ENCODE measurements at regions not wholly inside any gene's neighbourhood (a gene's known extent, or its start where the extent isn't known, plus 50 kb on each side); places are given as distances from the start of the nearest gene placed in this dataset.

DNA sequence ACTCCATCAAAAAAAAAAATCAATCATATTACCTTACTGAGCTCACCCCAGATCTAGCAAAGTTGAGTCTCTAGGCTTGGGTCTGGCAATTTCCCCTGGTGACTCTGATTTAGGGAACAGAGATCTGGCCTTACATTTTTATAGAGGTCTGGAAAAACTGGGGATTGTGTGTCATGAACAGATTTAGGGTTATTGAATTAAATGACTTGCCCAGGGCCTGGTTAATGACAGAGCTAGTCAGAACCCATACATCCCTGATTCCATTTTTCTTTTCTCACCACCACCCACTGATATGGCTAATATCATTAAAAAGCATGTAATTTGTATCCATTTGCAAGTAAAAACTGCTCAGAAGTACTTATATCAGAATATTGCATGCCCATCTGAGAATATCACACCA is 163.4 kb upstream of the OGFRL1 start:
- Histone ChIP-seq H3K4me3 (IDR thresholded peaks at IDR 0.05; ENCODE audit: insufficient read depth, low read depth, low read length) (no peak overlapping the region), H3K4me2 (no peak overlapping the region), H2AFZ (ENCODE audit: low read depth) (no peak overlapping the region), H3K4me1 (ENCODE audit: low read depth, poor library complexity, severe bottlenecking) (no peaks in the 10 kb centered on the region), H3K36me3 (ENCODE audit: insufficient read depth) (no peaks in the 10 kb centered on the region), H3K9ac (no peak overlapping the region), H4K20me1 (ENCODE audit: insufficient read depth) (no peaks in the 10 kb centered on the region), H3K27me3 (ENCODE audit: insufficient read depth, low read depth) (no peaks in the 10 kb centered on the region), H3K27ac (no peak overlapping the region), H3K79me2 (ENCODE audit: insufficient read depth, low read depth) (no peaks in the 10 kb centered on the region)
- TF ChIP-seq, protein P1, sequence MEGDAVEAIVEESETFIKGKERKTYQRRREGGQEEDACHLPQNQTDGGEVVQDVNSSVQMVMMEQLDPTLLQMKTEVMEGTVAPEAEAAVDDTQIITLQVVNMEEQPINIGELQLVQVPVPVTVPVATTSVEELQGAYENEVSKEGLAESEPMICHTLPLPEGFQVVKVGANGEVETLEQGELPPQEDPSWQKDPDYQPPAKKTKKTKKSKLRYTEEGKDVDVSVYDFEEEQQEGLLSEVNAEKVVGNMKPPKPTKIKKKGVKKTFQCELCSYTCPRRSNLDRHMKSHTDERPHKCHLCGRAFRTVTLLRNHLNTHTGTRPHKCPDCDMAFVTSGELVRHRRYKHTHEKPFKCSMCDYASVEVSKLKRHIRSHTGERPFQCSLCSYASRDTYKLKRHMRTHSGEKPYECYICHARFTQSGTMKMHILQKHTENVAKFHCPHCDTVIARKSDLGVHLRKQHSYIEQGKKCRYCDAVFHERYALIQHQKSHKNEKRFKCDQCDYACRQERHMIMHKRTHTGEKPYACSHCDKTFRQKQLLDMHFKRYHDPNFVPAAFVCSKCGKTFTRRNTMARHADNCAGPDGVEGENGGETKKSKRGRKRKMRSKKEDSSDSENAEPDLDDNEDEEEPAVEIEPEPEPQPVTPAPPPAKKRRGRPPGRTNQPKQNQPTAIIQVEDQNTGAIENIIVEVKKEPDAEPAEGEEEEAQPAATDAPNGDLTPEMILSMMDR (conservative IDR thresholded peaks at IDR 0.05; ENCODE audit: low read depth, low read length): no peak

DNA sequence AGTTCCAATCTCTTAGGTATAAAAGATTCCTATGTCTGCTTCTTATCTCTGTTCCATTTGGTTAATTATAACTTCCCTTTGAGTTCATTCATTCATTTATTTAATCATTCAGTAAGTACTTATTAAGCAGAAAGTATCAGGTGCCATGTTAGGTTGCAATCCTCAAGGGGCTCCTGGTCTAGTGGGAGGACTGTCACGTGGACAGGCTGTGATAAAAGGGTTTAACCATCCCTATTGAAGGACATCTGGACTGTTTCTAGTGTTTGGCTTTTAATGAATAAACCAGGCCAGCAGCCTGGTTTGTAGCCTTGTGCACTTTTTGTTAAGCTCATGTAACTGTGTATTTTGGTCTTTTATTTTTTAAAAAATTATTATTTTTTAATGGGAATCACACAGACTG is 162.1 kb upstream of the OGFRL1 start:
- Histone ChIP-seq H3K79me2 (ENCODE audit: insufficient read depth, low read depth) (no peaks in the 10 kb centered on the region), H2AFZ (ENCODE audit: low read depth) (no peak overlapping the region), H4K20me1 (ENCODE audit: insufficient read depth) (no peaks in the 10 kb centered on the region), H3K4me3 (IDR thresholded peaks at IDR 0.05; ENCODE audit: insufficient read depth, low read depth, low read length) (no peak overlapping the region), H3K4me1 (ENCODE audit: low read depth, poor library complexity, severe bottlenecking) (no peaks in the 10 kb centered on the region), H3K4me2 (no peak overlapping the region), H3K27ac (no peak overlapping the region), H3K36me3 (ENCODE audit: insufficient read depth) (no peaks in the 10 kb centered on the region), H3K9ac (no peak overlapping the region), H3K27me3 (ENCODE audit: insufficient read depth, low read depth) (no peaks in the 10 kb centered on the region)
- TF ChIP-seq, protein P1 (conservative IDR thresholded peaks at IDR 0.05; ENCODE audit: low read depth, low read length): no peak

DNA sequence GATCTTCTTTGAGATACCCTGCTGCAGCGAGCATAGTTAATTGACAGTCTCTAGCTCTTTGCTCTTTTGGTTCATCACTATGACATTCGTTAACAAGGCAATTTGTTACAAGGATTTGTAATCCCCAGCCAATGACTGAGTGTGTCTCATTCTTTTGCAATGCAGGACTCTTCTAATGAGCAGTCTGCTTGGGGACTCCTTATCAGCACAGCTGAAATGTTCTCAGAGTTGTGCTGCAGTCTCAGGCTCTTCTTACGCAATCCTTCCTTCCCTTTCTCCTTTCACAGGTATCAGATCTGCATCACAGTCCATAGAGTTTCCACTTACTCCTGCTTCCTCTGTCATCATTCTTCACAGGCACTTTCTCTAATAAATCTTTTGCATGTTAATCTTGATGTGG is 161.2 kb upstream of the OGFRL1 start:
- no peaks in the 10 kb centered on the region for H3K36me3 ChIP-seq (ENCODE audit: insufficient read depth)
- H4K20me1 ChIP-seq (ENCODE audit: insufficient read depth): no peaks in the 10 kb centered on the region
- TF ChIP-seq, protein P1 (conservative IDR thresholded peaks at IDR 0.05; ENCODE audit: low read depth, low read length): no peak
- H3K27me3 ChIP-seq (ENCODE audit: insufficient read depth, low read depth): no peaks in the 10 kb centered on the region
- no peaks in the 10 kb centered on the region for H3K4me1 ChIP-seq (ENCODE audit: low read depth, poor library complexity, severe bottlenecking)
- no peak overlapping the region for H3K27ac ChIP-seq
- no peak overlapping the region for H3K4me3 ChIP-seq (IDR thresholded peaks at IDR 0.05; ENCODE audit: insufficient read depth, low read depth, low read length)
- H3K4me2 ChIP-seq: no peak overlapping the region
- H3K9ac ChIP-seq: no peak overlapping the region
- no peaks in the 10 kb centered on the region for H3K79me2 ChIP-seq (ENCODE audit: insufficient read depth, low read depth)
- H2AFZ ChIP-seq (ENCODE audit: low read depth): no peak overlapping the region

DNA sequence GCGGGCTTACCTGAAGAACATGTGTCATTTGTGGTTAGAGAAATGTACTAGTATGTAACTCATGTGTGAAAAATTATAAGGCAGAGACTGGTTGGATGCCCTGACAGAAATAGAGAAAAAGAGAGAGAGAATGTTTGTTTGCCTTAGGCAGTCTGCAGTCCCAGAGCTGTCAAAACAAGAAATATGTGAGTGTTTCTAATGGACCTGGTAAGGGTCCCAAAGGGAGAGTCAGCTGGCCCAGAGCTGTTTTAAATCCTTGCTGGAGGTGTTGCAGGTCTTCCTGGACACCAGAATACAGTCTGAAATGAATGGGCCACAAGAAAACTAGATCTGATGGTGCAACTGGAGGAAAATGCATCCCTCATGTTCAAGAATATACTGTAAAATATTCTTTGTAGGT is 158.3 kb upstream of the OGFRL1 start:
- no peak overlapping the region for H3K4me3 ChIP-seq (IDR thresholded peaks at IDR 0.05; ENCODE audit: insufficient read depth, low read depth, low read length)
- no peak overlapping the region for H2AFZ ChIP-seq (ENCODE audit: low read depth)
- TF ChIP-seq, protein P1 (conservative IDR thresholded peaks at IDR 0.05; ENCODE audit: low read depth, low read length): no peak
- H3K27me3 ChIP-seq (ENCODE audit: insufficient read depth, low read depth): no peaks in the 10 kb centered on the region
- no peak overlapping the region for H3K9ac ChIP-seq
- H3K79me2 ChIP-seq (ENCODE audit: insufficient read depth, low read depth): no peaks in the 10 kb centered on the region
- H3K27ac ChIP-seq: no peak overlapping the region
- H3K36me3 ChIP-seq (ENCODE audit: insufficient read depth): no peaks in the 10 kb centered on the region
- H3K4me1 ChIP-seq (ENCODE audit: low read depth, poor library complexity, severe bottlenecking): no peaks in the 10 kb centered on the region
- H4K20me1 ChIP-seq (ENCODE audit: insufficient read depth): no peaks in the 10 kb centered on the region
- H3K4me2 ChIP-seq: no peak overlapping the region
